NCI-H1417 (cell line): ENCODE measurements at regions not wholly inside any gene's neighbourhood (a gene's known extent, or its start where the extent isn't known, plus 50 kb on each side); places are given as distances from the start of the nearest gene placed in this dataset.

ENCODE experiments used
- DNase-seq, 3 experiments: peaks; one replicate each; lab custom pipeline; 2025; lab: John Stamatoyannopoulos, UW

- no peak for DNase-seq
Measured at GRCh38 chr5:54852007-54852406, 133.4 kb downstream of the ESM1 start.

DNA sequence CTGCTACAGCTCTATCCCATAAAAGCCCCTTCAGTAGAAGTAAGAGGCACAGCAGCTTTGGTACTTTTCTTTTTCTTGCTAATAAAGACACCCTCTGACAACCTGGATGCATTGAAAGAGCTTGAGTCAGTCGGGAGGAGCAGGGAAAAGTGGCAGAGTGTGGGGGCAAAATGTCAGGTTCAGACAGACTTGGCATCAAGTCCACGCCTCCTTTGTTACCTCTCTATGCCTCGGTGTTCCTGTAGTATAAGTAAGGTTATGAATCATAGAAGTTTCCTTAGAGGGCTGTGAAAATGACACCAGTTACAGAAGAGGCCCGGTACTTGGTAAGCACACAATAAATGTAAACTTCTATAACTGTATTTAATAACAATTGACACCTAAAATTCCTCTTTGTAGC lies 133.9 kb downstream of the ESM1 start:
- no peak for DNase-seq

GRCh38 chr5:54848581-54848980 lies 136.8 kb downstream of the ESM1 start:
- DNase-seq = peak; percentile 13 to 88 (median 53)

DNA sequence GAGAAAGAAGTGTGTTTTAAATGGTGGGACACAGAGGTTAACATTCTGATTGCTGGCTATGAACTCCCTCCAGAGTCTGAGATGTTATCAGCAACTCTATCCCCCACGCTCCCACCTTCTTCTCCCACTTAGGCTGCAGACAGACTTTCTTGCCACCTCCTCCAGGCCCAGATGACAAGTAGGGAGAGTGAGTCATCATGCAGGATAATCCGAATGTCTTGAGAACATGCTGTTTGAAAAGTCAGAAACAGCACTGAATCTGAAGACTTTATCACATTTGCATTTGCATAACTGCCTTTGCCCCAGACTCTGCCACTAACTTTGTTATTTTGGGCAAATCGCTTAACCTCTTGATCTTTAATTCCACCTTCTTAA lies 139.8 kb downstream of the ESM1 start:
- DNase-seq = no peak

DNA sequence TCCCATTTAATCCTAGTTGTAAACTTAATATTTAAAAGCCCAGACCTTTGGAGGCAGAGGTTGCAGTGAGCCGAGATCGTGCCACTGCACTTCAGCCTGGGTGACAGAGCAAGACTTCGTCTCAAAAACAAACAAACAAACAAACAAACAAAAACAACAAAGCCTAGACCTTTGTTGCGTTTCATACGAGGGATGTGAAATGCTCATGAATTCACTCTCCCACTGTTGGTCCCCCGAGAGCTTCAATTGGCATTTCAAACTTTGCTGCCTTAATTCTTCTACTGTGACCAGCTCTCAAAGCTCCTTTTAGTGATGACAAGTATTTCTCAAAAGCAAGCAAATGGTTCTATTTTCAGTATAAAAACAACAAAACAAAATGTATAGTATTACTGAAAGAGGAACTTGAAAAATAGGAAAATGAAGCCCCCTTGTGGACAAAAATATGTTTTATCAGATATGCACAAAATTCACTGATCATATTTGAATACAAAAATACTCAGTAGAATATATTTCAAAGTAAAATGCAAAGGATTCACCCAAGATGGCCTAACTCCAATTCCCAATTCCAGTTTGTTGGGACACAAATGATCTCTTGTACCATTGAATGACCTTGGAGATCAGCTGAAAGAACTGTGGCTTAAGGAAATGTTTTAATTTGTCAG lies 140.4 kb downstream of the ESM1 start:
- peak; percentile 15 to 68 (median 51) for DNase-seq

DNA sequence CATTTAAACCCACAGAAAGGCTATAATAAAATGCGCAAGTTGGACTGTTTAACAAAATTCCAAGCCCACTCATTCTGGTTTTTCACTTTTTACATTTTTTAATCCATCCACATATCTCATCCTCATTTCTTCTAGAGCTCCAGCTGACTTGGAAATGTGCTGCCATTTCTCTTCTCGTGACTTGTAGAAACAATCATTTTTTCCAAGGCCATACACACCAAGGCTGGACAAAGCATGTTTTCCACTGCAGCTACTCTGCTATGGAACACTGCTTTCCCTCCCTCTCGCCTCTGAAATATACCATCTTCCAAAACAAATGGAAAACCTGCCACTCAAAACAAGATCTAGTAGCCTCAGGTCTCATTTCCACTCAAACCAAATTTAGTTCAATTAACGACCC lies 141.1 kb downstream of the ESM1 start:
- DNase-seq = peak in 1 of 3 experiments; percentile 6

- no peak for DNase-seq
Measured at GRCh38 chr5:54841481-54841880, 143.9 kb downstream of the ESM1 start.

GRCh38 chr5:54838843-54839242 lies 146.6 kb downstream of the ESM1 start:
- peak; percentile 41 to 88 (median 44) for DNase-seq

DNA sequence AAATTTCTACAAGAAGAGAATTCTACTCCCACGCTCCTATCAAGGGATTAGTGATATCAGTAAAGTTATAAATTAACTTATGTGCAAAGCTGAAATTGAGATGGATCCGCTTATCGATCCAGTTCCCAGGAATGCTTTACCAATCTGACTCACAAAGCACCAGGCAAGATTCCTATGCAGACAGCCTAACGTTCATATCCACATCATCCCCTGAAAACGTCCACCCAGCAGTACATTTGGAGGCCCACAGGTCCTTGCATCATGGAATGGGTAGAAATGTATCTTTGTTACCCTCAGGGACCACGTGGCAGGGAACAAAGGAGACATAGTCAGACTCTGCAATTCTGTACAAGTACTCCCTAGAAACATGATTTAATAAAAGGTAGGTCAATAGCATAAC lies 147.4 kb downstream of the ESM1 start:
- no peak for DNase-seq

DNA sequence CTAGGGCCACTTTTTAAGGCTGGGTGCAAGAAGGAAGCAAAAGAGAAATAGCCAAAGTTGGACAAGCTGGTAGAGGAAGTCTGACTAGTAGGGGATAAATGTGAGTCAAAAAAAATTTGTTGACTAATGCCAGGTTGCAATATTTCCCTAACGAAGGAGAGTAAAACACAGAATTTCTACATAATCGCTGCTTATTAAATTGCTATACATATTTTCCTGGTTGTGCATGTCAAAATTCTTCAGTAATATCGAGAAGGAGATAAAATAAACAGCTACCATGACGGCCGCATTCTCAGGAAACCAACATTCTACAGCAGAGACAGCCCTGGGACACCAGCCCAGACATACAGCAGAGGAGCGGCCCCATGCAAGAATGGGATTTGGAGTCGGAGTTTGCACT lies 148.3 kb downstream of the ESM1 start:
- DNase-seq = no peak

DNA sequence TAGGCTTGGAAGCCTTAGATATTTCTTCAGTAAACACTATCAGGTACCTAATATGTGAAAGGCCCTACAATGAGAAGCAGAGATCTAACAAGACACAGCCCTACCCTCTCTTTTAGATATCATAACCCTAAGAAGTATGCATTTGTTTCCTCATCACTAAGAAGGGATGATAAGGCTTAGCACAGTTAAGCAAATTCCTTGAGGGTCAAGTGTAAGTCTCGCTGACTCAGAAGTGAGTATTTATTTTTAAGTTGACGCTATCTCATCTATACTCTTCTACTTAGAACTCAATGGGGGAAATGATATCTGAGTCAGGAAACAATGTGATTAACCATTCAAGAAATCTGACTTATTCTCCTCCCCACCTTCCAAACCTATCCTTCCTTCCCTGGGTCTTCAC lies 149.7 kb downstream of the ESM1 start:
- DNase-seq = no peak

DNA sequence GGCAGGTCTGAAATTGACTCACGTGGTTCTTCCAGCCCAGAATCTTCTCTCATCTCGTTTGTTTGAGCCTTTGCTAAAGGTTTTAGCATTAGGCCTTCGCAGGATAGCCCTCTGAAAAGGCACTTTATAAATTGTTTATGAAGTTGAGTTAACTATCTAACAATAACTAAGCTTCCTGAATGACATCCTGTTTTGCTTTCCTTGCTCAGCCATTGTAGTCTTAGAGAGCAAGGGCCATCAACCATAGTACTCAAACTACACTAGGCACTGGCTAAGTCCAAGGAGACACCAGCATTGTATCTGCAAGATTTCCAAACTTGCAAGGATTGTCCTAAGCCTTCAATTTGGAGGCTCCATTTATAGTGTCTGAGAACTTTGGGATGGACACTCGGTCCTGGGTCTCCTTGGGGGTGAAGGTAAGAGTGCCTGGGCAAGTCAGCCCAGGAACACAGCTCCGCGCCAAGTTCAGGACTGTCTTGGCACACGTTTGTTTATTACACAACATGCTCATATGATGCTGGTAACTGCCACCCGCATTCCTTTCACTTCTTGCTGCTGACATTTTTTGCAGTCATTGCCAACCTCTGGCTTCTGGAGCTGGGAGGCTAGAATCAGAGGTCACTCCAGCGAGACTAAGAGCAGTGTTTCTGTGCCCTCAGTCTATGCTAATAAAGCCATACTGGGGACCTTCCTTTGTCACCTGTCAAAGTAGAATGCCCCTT lies 151.1 kb downstream of the ESM1 start:
- no peak for DNase-seq

DNA sequence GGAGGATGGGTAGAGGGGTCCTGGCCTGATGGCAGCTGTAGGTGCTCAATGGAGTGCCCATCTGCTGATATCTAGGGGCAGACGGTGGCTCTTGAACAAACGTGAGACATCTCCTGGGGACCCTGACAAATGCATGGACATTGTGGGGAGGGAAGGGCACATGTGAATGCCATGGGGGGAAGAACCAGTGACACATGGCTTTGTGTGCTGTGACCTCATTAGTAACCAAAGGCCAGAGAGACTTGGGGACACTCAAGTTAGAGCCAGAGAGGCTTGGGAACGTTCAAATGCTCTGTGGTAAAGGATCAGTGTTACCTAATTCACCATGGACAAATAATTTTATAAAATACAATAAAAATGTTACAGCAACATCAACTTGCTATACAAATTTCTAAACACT lies 151.8 kb downstream of the ESM1 start:
- no peak for DNase-seq

GRCh38 chr5:54832858-54833257 lies 152.5 kb downstream of the ESM1 start:
- DNase-seq = peak in 2 of 3 experiments; percentile 18 to 75

DNA sequence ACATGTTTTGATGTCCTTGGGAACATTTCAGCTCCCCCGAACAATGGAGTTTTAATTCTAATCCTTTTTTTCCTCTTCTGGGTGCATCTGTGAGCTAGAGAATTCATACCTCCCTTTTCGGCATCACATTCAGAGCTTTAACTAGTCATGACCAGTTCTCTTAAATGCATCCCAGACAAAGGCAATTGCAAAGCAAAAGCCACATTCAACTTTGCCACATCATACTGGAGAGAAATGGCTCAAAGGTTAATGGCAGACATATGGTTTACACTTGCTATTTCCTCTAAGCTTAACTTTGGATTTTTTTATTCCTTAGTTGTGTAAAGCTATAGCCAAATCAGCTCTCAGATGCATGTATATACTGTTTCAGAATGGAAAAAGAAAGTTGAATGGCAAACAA lies 153.3 kb downstream of the ESM1 start:
- no peak for DNase-seq

DNA sequence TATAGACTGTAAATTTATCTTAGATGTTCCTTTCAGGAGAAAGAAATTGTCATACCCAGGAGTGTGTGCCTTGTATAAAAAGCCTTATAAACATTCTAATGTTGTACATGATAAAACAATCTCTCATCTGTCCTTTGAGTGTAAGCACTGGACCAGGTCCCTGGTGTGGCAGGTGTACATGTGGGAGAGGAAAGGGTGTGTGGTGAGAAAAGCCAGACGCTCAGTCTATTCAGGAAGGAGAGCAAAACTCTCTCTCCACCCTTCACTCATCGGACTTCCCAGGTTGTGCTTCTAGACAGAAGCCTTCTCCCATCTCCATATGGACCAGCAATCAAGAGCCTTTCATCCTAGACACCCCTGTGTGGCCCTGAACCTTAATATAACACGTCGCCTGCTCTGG lies 154.2 kb downstream of the ESM1 start:
- DNase-seq = no peak

- peak in 1 of 3 experiments; percentile 7 for DNase-seq
Measured at GRCh38 chr5:54829676-54830535, 155.5 kb downstream of the ESM1 start.

- DNase-seq = no peak
Measured at GRCh38 chr5:54829102-54829501, 156.3 kb downstream of the ESM1 start.

- peak in 1 of 3 experiments; percentile 74 for DNase-seq
Measured at GRCh38 chr5:54828151-54828550, 157.2 kb downstream of the ESM1 start.

DNA sequence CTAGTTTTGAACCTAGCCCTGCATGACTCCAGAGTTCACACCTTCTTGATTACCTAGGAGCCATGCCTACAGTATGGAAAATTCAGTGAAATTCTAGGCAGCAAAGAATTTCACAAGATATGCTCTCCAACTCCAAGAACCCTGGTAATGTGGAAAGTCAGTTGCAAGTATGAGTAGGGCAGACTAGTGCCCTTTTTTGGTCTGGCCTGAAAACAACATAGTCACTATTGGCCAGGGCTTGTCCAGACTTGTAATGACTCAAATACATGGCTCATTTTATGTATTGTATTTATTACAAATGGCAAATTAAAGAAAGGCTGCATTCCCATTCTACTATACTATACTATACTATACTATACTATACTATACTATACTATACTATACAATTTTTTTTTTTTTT lies 160.4 kb downstream of the ESM1 start:
- DNase-seq = no peak

GRCh38 chr5:54823006-54823405 lies 162.4 kb downstream of the ESM1 start:
- no peak for DNase-seq

DNA sequence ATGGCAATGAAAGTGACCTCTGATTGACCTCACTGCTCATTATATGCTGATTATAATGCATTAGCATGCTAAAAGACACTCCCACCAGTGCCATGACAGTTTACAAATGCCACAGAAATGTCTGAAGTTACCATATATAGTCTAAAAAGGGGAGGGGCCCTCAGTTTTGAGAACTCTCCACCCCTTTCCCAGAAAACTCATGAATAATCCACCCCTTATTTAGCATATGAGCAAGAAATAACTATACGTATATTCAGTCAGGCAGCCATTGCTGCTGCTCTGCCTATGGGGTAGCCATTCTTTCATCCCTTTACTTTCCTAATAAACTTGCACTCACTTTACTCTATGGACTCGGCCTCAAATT lies 163.1 kb downstream of the ESM1 start:
- DNase-seq = no peak
